ENCODE measurements at regions not wholly inside any gene's neighbourhood (a gene's known extent, or its start where the extent isn't known, plus 50 kb on each side); places are given as distances from the start of the nearest gene placed in this dataset.

- TF ChIP-seq CTCF (tag by site-specific recombination; IDR thresholded peaks at IDR 0.05) (no peak), ZFP37 (tag by site-specific recombination; IDR thresholded peaks at IDR 0.05) (no peak), ZNF513 (tag by site-specific recombination; IDR thresholded peaks at IDR 0.05) (no peak), ZNF518A (tag by site-specific recombination; conservative IDR thresholded peaks at IDR 0.05; ENCODE audit: low read depth) (no peak), ZNF792 (tag by site-specific recombination; IDR thresholded peaks at IDR 0.05) (no peak), KLF7 (tag by site-specific recombination; IDR thresholded peaks at IDR 0.05; ENCODE audit: borderline replicate concordance) (no peak)
These were observed 139.8 kb upstream of the STX18 start for GRCh38 chr4:4681653-4682052.

All from HEK293 (cell line).